ENCODE measurements at regions not wholly inside any gene's neighbourhood (a gene's known extent, or its start where the extent isn't known, plus 50 kb on each side); places are given as distances from the start of the nearest gene placed in this dataset.

GRCh38 chr10:105597312-105597711, 956.2 kb downstream of the SORCS3 start:
- TF ChIP-seq POLR2A (IDR thresholded peaks at IDR 0.05) (no peak), CTCF (IDR thresholded peaks at IDR 0.05) (no peak)
- no peak overlapping the region for H3K27ac ChIP-seq
- DNase-seq, result no peak
- WGBS (ENCODE audit: insufficient coverage, low coverage, low lambda C conversion rate, missing lambda C conversion rate), result 31% methylated on average over 1 of the region's 1 CpG
- no peak for ATAC-seq
- no peaks in the 10 kb centered on the region for H3K36me3 ChIP-seq
- no peaks in the 10 kb centered on the region for H3K9me3 ChIP-seq
- intact Hi-C loops (cut with DNase I), result no loop called here
- no peaks in the 10 kb centered on the region for H3K27me3 ChIP-seq
- no peaks in the 10 kb centered on the region for H3K4me1 ChIP-seq
- no peak overlapping the region for H3K4me3 ChIP-seq

GRCh38 chr10:105596749-105597148, 955.7 kb downstream of the SORCS3 start:
- TF ChIP-seq CTCF (IDR thresholded peaks at IDR 0.05), result no peak
- no peak for TF ChIP-seq POLR2A (IDR thresholded peaks at IDR 0.05)
- no peak overlapping the region for H3K27ac ChIP-seq
- no peaks in the 10 kb centered on the region for H3K27me3 ChIP-seq
- WGBS (ENCODE audit: insufficient coverage, low coverage, low lambda C conversion rate, missing lambda C conversion rate), result 31% methylated on average over 3 of the region's 3 CpGs
- H3K4me1 ChIP-seq, result no peaks in the 10 kb centered on the region
- H3K36me3 ChIP-seq, result no peaks in the 10 kb centered on the region
- H3K9me3 ChIP-seq, result no peaks in the 10 kb centered on the region
- intact Hi-C loops (cut with DNase I), result no loop called here
- ATAC-seq, result no peak
- DNase-seq, result no peak
- H3K4me3 ChIP-seq, result no peak overlapping the region

- H3K9me3 ChIP-seq, result no peaks in the 10 kb centered on the region
- 47% methylated on average over 2 of the region's 2 CpGs for WGBS (ENCODE audit: insufficient coverage, low coverage, low lambda C conversion rate, missing lambda C conversion rate)
- no peaks in the 10 kb centered on the region for H3K36me3 ChIP-seq
- no peaks in the 10 kb centered on the region for H3K27me3 ChIP-seq
- TF ChIP-seq CTCF (IDR thresholded peaks at IDR 0.05) (no peak), POLR2A (IDR thresholded peaks at IDR 0.05) (no peak)
- H3K27ac ChIP-seq, result no peak overlapping the region
- ATAC-seq (no peak), DNase-seq (no peak)
- no peaks in the 10 kb centered on the region for H3K4me1 ChIP-seq
- intact Hi-C loops (cut with DNase I), result no loop called here
- H3K4me3 ChIP-seq, result no peak overlapping the region
These were observed 953.2 kb downstream of the SORCS3 start for GRCh38 chr10:105594296-105594695.

GRCh38 chr10:105592468-105592867, 951.4 kb downstream of the SORCS3 start:
- Histone ChIP-seq H3K36me3 (no peaks in the 10 kb centered on the region), H3K4me3 (no peak overlapping the region), H3K27me3 (no peaks in the 10 kb centered on the region), H3K27ac (no peak overlapping the region), H3K9me3 (no peaks in the 10 kb centered on the region), H3K4me1 (no peaks in the 10 kb centered on the region)
- 53% methylated on average over 1 of the region's 1 CpG for WGBS (ENCODE audit: insufficient coverage, low coverage, low lambda C conversion rate, missing lambda C conversion rate)
- intact Hi-C loops (cut with DNase I), result no loop called here
- ATAC-seq (no peak), DNase-seq (no peak)
- TF ChIP-seq CTCF (IDR thresholded peaks at IDR 0.05), result no peak

GRCh38 chr10:105586451-105587098, 945.5 kb downstream of the SORCS3 start:
- intact Hi-C loops (cut with DNase I), result no loop called here
- TF ChIP-seq POLR2A (IDR thresholded peaks at IDR 0.05) (no peak), CTCF (IDR thresholded peaks at IDR 0.05) (no peak)
- no peaks in the 10 kb centered on the region for H3K27me3 ChIP-seq
- H3K4me3 ChIP-seq, result no peak overlapping the region
- no peaks in the 10 kb centered on the region for H3K36me3 ChIP-seq
- no peaks in the 10 kb centered on the region for H3K9me3 ChIP-seq
- no peak overlapping the region for H3K27ac ChIP-seq
- 41% methylated on average over 4 of the region's 4 CpGs for WGBS (ENCODE audit: insufficient coverage, low coverage, low lambda C conversion rate, missing lambda C conversion rate)
- DNase-seq (no peak), ATAC-seq (no peak)
- no peaks in the 10 kb centered on the region for H3K4me1 ChIP-seq

Measured in right lobe of liver (tissue), 6 donors.